ENCODE measurements at regions not wholly inside any gene's neighbourhood (a gene's known extent, or its start where the extent isn't known, plus 50 kb on each side); places are given as distances from the start of the nearest gene placed in this dataset.

GRCh38 chr7:68503400-68503799, 1094.9 kb upstream of the AUTS2 start:
- Histone ChIP-seq H3K9me3 (no peaks in the 10 kb centered on the region), H3K36me3 (no peaks in the 10 kb centered on the region), H3K27me3 (replicated peaks; ENCODE audit: insufficient read depth) (peaks cover 4% of the 10 kb centered on the region), H3K27ac (no peak overlapping the region), H3K4me3 (no peak overlapping the region), H3K4me1 (replicated peaks) (no peaks in the 10 kb centered on the region)
- 93% methylated on average over 3 of the region's 3 CpGs for WGBS
- intact Hi-C loops (cut with DNase I) = no loop called here
- TF ChIP-seq POLR2AphosphoS5 (IDR thresholded peaks at IDR 0.05) (no peak), POLR2A (IDR thresholded peaks at IDR 0.05) (no peak), CTCF (IDR thresholded peaks at IDR 0.05) (no peak)
- DNase-seq (ENCODE audit: low spot score) = no peak

- intact Hi-C loops (cut with DNase I) = no loop called here
- no peaks in the 10 kb centered on the region for H3K4me1 ChIP-seq (replicated peaks)
- H3K9me3 ChIP-seq = no peaks in the 10 kb centered on the region
- H3K27me3 ChIP-seq (replicated peaks; ENCODE audit: insufficient read depth) = peaks cover 4% of the 10 kb centered on the region
- no peaks in the 10 kb centered on the region for H3K36me3 ChIP-seq
- WGBS = 65% methylated on average over 1 of the region's 1 CpG
- no peak overlapping the region for H3K4me3 ChIP-seq
- TF ChIP-seq POLR2AphosphoS5 (IDR thresholded peaks at IDR 0.05) (no peak), POLR2A (IDR thresholded peaks at IDR 0.05) (no peak)
- no peak overlapping the region for H3K27ac ChIP-seq
- DNase-seq (ENCODE audit: low spot score) = no peak
Observed at GRCh38 chr7:68504716-68505115, 1093.6 kb upstream of the AUTS2 start.

- Histone ChIP-seq H3K9me3 (no peaks in the 10 kb centered on the region), H3K36me3 (no peaks in the 10 kb centered on the region), H3K4me1 (replicated peaks) (no peaks in the 10 kb centered on the region), H3K27ac (no peak overlapping the region), H3K4me3 (no peak overlapping the region), H3K27me3 (replicated peaks; ENCODE audit: insufficient read depth) (peaks cover 4% of the 10 kb centered on the region)
- TF ChIP-seq POLR2AphosphoS5 (IDR thresholded peaks at IDR 0.05) (no peak), CTCF (IDR thresholded peaks at IDR 0.05) (no peak), POLR2A (IDR thresholded peaks at IDR 0.05) (no peak)
- no peak for DNase-seq (ENCODE audit: low spot score)
- WGBS = 93% methylated on average over 4 of the region's 4 CpGs
- intact Hi-C loops (cut with DNase I) = no loop called here
Observed at GRCh38 chr7:68505721-68506120, 1092.6 kb upstream of the AUTS2 start.

- 89% methylated on average over 4 of the region's 4 CpGs for WGBS
- DNase-seq (ENCODE audit: low spot score) = no peak
- TF ChIP-seq CTCF (IDR thresholded peaks at IDR 0.05) (no peak), POLR2A (IDR thresholded peaks at IDR 0.05) (no peak), POLR2AphosphoS5 (IDR thresholded peaks at IDR 0.05) (no peak)
- Histone ChIP-seq H3K4me1 (replicated peaks) (no peaks in the 10 kb centered on the region), H3K9me3 (no peaks in the 10 kb centered on the region), H3K36me3 (no peaks in the 10 kb centered on the region), H3K4me3 (no peak overlapping the region), H3K27me3 (replicated peaks; ENCODE audit: insufficient read depth) (peaks cover 4% of the 10 kb centered on the region), H3K27ac (no peak overlapping the region)
- intact Hi-C loops (cut with DNase I) = no loop called here
Observed at GRCh38 chr7:68507668-68508067, 1090.6 kb upstream of the AUTS2 start.

GRCh38 chr7:68509054-68509453, 1089.2 kb upstream of the AUTS2 start:
- Histone ChIP-seq H3K4me1 (replicated peaks) (no peaks in the 10 kb centered on the region), H3K36me3 (no peaks in the 10 kb centered on the region), H3K4me3 (no peak overlapping the region), H3K9me3 (no peaks in the 10 kb centered on the region), H3K27ac (no peak overlapping the region), H3K27me3 (replicated peaks; ENCODE audit: insufficient read depth) (peaks cover 4% of the 10 kb centered on the region)
- 91% methylated on average over 3 of the region's 3 CpGs for WGBS
- TF ChIP-seq POLR2AphosphoS5 (IDR thresholded peaks at IDR 0.05) (no peak), CTCF (IDR thresholded peaks at IDR 0.05) (no peak)
- intact Hi-C loops (cut with DNase I) = no loop called here
- no peak for DNase-seq (ENCODE audit: low spot score)
